Upper lobe of left lung (tissue), 4 donors: ENCODE measurements at regions not wholly inside any gene's neighbourhood (a gene's known extent, or its start where the extent isn't known, plus 50 kb on each side); places are given as distances from the start of the nearest gene placed in this dataset.

Experiments used
- CTCF ChIP-seq, 6 experiments: fragments of 450-650 bp in 4 of 6; fragments of 200-600 bp in 2 of 6; sonication (generic) in 2 of 6; IDR thresholded peaks; one replicate each; pipeline ENCODE4 v1.5.1; 2016 to 2019; ENCODE audit warnings: antibody characterized with exemption in 6 of 6
- POLR2A ChIP-seq, 4 donors: fragments of 450-650 bp; IDR thresholded peaks; one replicate each; pipeline ENCODE4 v1.5.1; 2016 to 2017; ENCODE audit warnings: antibody characterized with exemption in 4 of 4, mild to moderate bottlenecking in 2 of 4

GRCh38 chr18:72013427-72013850 lies 530.7 kb downstream of the CBLN2 start:
- TF ChIP-seq POLR2A (IDR thresholded peaks at IDR 0.05) (no peak), CTCF (IDR thresholded peaks at IDR 0.05) (no peak)
